ENCODE measurements at regions not wholly inside any gene's neighbourhood (a gene's known extent, or its start where the extent isn't known, plus 50 kb on each side); places are given as distances from the start of the nearest gene placed in this dataset.

- Mint-ChIP-seq H3K36me3 (ENCODE audit: insufficient read depth) (peaks cover 2% of the 10 kb centered on the region), H3K27ac (no peak overlapping the region), H3K4me3 (ENCODE audit: low read depth) (no peak overlapping the region)
These were observed 263.2 kb downstream of the TECRL start for GRCh38 chr4:64146030-64146429.

DNA sequence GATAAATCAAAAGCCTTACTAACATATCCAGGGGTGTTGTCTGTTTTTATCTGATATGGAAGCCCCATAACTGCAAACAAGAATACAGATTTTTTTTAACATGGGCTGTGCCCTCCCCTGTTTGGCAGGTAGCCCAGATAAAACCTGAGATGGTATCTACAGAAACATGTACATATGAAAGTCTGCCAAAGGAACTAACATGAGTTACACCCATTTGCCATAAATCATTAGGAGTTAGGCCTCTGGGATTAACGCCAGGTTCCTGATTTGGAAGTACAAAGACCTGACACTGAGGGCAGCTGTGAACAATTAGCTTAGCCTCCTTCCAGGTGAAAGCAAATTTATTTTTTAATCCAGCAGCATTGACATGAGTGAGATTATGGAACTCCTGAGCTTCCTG, 264.3 kb downstream of the TECRL start:
- no peaks in the 10 kb centered on the region for H3K4me1 Mint-ChIP-seq (ENCODE audit: low read depth)

More at GRCh38 chr4:64146030-64146429, 263.2 kb downstream of the TECRL start:
- TF ChIP-seq CTCF (IDR thresholded peaks at IDR 0.05; ENCODE audit: unreplicated experiment) = no peak
- Mint-ChIP-seq H3K9me3 (ENCODE audit: low read depth) (peaks cover 33% of the 10 kb centered on the region), H3K4me1 (ENCODE audit: low read depth) (no peaks in the 10 kb centered on the region), H3K27me3 (no peaks in the 10 kb centered on the region)
- DNase-seq (ENCODE audit: low spot score, unreplicated experiment) = no peak

DNA sequence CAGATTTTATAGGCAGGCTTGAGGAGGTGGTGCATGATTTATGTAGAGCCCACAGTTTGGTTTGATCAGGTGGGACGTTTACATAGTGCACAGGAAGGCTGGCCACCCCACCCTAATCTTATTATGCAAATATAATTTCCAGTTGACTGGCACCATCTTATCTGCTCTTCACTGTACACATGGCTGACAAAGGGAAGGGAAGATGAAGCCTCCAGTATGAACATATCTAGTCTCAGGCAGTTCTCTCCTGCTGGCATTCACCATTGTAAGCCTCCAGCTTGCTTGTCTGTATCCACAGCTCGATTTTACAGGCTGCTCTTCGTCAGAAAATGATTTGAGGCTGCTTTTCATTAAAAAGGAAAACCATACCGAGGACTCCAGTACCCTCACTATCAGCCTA, 278.3 kb downstream of the TECRL start:
- DNase-seq (ENCODE audit: low spot score, unreplicated experiment) = no peak
- no peaks in the 10 kb centered on the region for H3K4me1 Mint-ChIP-seq (ENCODE audit: low read depth)
- H3K36me3 Mint-ChIP-seq (ENCODE audit: insufficient read depth) = no peaks in the 10 kb centered on the region
- H3K9me3 Mint-ChIP-seq (ENCODE audit: low read depth) = peaks cover 3% of the 10 kb centered on the region
- H3K27me3 Mint-ChIP-seq = no peaks in the 10 kb centered on the region
- H3K27ac Mint-ChIP-seq = no peak overlapping the region
- TF ChIP-seq CTCF (IDR thresholded peaks at IDR 0.05; ENCODE audit: unreplicated experiment) = no peak
- H3K4me3 Mint-ChIP-seq (ENCODE audit: low read depth) = no peak overlapping the region

More for the DNA sequence above, 264.3 kb downstream of the TECRL start:
- peaks cover 33% of the 10 kb centered on the region for H3K9me3 Mint-ChIP-seq (ENCODE audit: low read depth)
- no peak overlapping the region for H3K4me3 Mint-ChIP-seq (ENCODE audit: low read depth)
- no peak overlapping the region for H3K27ac Mint-ChIP-seq
- H3K27me3 Mint-ChIP-seq = no peaks in the 10 kb centered on the region
- TF ChIP-seq CTCF (IDR thresholded peaks at IDR 0.05; ENCODE audit: unreplicated experiment) = no peak
- DNase-seq (ENCODE audit: low spot score, unreplicated experiment) = no peak
- H3K36me3 Mint-ChIP-seq (ENCODE audit: insufficient read depth) = peaks cover 2% of the 10 kb centered on the region

DNA sequence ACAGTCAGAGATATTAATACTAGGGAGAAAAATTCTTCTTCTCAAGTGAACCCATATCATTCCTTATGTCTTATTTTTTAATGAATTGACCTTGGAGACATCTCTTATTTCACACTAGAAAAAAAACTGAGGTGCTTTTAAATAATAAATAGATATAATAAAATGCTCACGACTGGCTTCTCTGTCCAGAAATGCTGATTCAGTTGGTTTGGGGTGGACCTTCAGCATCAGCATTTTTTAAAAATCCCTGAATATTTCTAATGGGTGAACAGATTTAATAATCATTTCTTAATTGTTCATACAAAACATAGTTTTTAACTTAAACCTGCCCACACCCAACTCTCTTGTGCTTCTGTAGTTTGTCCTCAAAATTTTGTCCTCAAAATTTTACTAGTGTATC, 283.9 kb downstream of the TECRL start:
- Mint-ChIP-seq H3K27me3 (no peaks in the 10 kb centered on the region), H3K4me3 (ENCODE audit: low read depth) (no peak overlapping the region), H3K36me3 (ENCODE audit: insufficient read depth) (no peaks in the 10 kb centered on the region), H3K27ac (no peak overlapping the region), H3K4me1 (ENCODE audit: low read depth) (no peaks in the 10 kb centered on the region), H3K9me3 (ENCODE audit: low read depth) (no peaks in the 10 kb centered on the region)
- no peak for DNase-seq (ENCODE audit: low spot score, unreplicated experiment)
- no peak for TF ChIP-seq CTCF (IDR thresholded peaks at IDR 0.05; ENCODE audit: unreplicated experiment)

DNA sequence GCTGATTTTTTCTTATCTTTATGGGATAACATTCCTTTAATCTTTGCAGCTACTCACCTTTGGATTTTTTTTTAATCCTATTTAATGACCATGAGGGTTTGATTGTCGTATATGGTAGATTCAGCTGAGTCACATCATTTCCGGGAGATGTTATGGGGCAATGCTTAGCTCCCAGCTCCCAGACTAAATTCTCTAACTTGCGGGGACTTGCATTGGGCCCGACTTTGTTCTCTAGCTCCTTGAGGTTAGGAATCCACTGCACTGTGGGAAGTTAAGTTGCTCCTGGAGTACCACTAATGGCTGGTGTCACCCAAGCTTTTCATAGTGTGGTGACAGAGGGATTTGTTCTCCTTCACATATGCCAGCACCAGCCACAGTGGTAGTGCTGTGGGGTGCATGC, 287.4 kb downstream of the TECRL start:
- peaks cover 12% of the 10 kb centered on the region for H3K9me3 Mint-ChIP-seq (ENCODE audit: low read depth)
- no peak for DNase-seq (ENCODE audit: low spot score, unreplicated experiment)
- no peak overlapping the region for H3K4me3 Mint-ChIP-seq (ENCODE audit: low read depth)
- no peaks in the 10 kb centered on the region for H3K4me1 Mint-ChIP-seq (ENCODE audit: low read depth)
- no peaks in the 10 kb centered on the region for H3K36me3 Mint-ChIP-seq (ENCODE audit: insufficient read depth)
- no peaks in the 10 kb centered on the region for H3K27me3 Mint-ChIP-seq
- H3K27ac Mint-ChIP-seq = no peak overlapping the region
- TF ChIP-seq CTCF (IDR thresholded peaks at IDR 0.05; ENCODE audit: unreplicated experiment) = no peak
